Mesenteric fat pad (tissue), 1 donor: ENCODE measurements at regions not wholly inside any gene's neighbourhood (a gene's known extent, or its start where the extent isn't known, plus 50 kb on each side); places are given as distances from the start of the nearest gene placed in this dataset.

Source experiments
- DNase-seq: peaks from one replicate; pipeline ENCODE4 v3.0.0-alpha.2; 2020; ENCODE audit warnings: low spot score
- donor health status: DM: yes; HTN: yes; CAD: no.

- DNase-seq = no peak
Measured at GRCh38 chr9:14967450-14968321, 57.5 kb upstream of the FREM1 start.

- no peak for DNase-seq
Measured at GRCh38 chr9:14962193-14962882, 52.1 kb upstream of the FREM1 start.

- no peak for DNase-seq
Measured at GRCh38 chr9:14961372-14962068, 51.3 kb upstream of the FREM1 start.

GRCh38 chr9:14960881-14961280, 50.7 kb upstream of the FREM1 start:
- no peak for DNase-seq
